MM.1S (cell line): ENCODE measurements at regions not wholly inside any gene's neighbourhood (a gene's known extent, or its start where the extent isn't known, plus 50 kb on each side); places are given as distances from the start of the nearest gene placed in this dataset.

ENCODE experiments used
- CTCF ChIP-seq: fragments of 300-600 bp; sonication (generic); IDR thresholded peaks from 2 replicates; pipeline ENCODE4 v1.5.1; 2016; ENCODE audit warnings: antibody characterized with exemption, low read length, mixed read lengths
- EZH2 ChIP-seq: fragments of 300-600 bp; sonication (generic); optimal IDR thresholded peaks from 2 replicates; pipeline ENCODE3; 2017; ENCODE audit warnings: low read depth, mild to moderate bottlenecking, antibody characterized with exemption, low read length, mixed read lengths

GRCh38 chr3:107919239-107919638, 171.6 kb downstream of the CD47 start:
- TF ChIP-seq CTCF (no peak), EZH2 (no peak)
